ENCODE measurements at regions not wholly inside any gene's neighbourhood (a gene's known extent, or its start where the extent isn't known, plus 50 kb on each side); places are given as distances from the start of the nearest gene placed in this dataset.

- H3K9ac ChIP-seq (ENCODE audit: control insufficient read depth, extremely low read depth, insufficient read depth, low read length), result no peak overlapping the region
- no peaks in the 10 kb centered on the region for H3K36me3 ChIP-seq (ENCODE audit: control insufficient read depth in 2 of 2, extremely low read depth in 1 of 2, insufficient read depth in 2 of 2, low read length in 2 of 2)
- DNase-seq (ENCODE audit: low read depth, low spot score), result no peak
- dilution Hi-C loops (cut with MboI; ENCODE audit: extremely low pct_ligation_motif_present, low sequenced_read_pairs), result no loop called here
- H3K9me3 ChIP-seq (ENCODE audit: control insufficient read depth, low read depth, low read length), result no peaks in the 10 kb centered on the region
- no peak overlapping the region for H3K4me3 ChIP-seq (ENCODE audit: control insufficient read depth in 2 of 3, extremely low read depth in 1 of 3, insufficient read depth in 2 of 3, low read depth in 1 of 3, low read length in 3 of 3)
- no peak overlapping the region for H2AFZ ChIP-seq (ENCODE audit: control insufficient read depth, low read length)
- FAIRE-seq, result no peak
- TF ChIP-seq EZH2 (IDR thresholded peaks at IDR 0.05; ENCODE audit: low read length), result no peak
- no peak for TF ChIP-seq CTCF (optimal IDR thresholded peaks at IDR 0.05 in 1 of 3, IDR thresholded peaks at IDR 0.05 in 1 of 3, conservative IDR thresholded peaks at IDR 0.05 in 1 of 3; ENCODE audit: extremely low read depth in 1 of 3, insufficient read depth in 2 of 3, low read length in 3 of 3)
- H3K9me1 ChIP-seq (ENCODE audit: control insufficient read depth, extremely low read depth, insufficient read depth, low read length), result no peaks in the 10 kb centered on the region
- no peak overlapping the region for H3K4me2 ChIP-seq (ENCODE audit: control insufficient read depth, extremely low read depth, insufficient read depth, low read depth, low read length)
- no peak overlapping the region for H3K27ac ChIP-seq (ENCODE audit: control insufficient read depth, insufficient read depth, low read length)
- no peaks in the 10 kb centered on the region for H3K27me3 ChIP-seq (ENCODE audit: control insufficient read depth, extremely low read depth, insufficient read depth, low read length)
- H3K79me2 ChIP-seq (ENCODE audit: control insufficient read depth, insufficient read depth, low read length), result no peaks in the 10 kb centered on the region
- no peaks in the 10 kb centered on the region for H4K20me1 ChIP-seq (ENCODE audit: control insufficient read depth, extremely low read depth, insufficient read depth, low read length)
- H3K4me1 ChIP-seq (ENCODE audit: control insufficient read depth, extremely low read depth, insufficient read depth, low read length), result no peaks in the 10 kb centered on the region
Observed at GRCh38 chr13:86087244-86087643, 288.0 kb upstream of the SLITRK6 start.

- DNase-seq (ENCODE audit: low read depth, low spot score) (no peak), FAIRE-seq (no peak)
- H4K20me1 ChIP-seq (ENCODE audit: control insufficient read depth, extremely low read depth, insufficient read depth, low read length), result no peaks in the 10 kb centered on the region
- TF ChIP-seq EZH2 (IDR thresholded peaks at IDR 0.05; ENCODE audit: low read length) (no peak), CTCF (optimal IDR thresholded peaks at IDR 0.05 in 1 of 3, IDR thresholded peaks at IDR 0.05 in 1 of 3, conservative IDR thresholded peaks at IDR 0.05 in 1 of 3; ENCODE audit: extremely low read depth in 1 of 3, insufficient read depth in 2 of 3, low read length in 3 of 3) (no peak)
- H3K9me3 ChIP-seq (ENCODE audit: control insufficient read depth, low read depth, low read length), result no peaks in the 10 kb centered on the region
- dilution Hi-C loops (cut with MboI; ENCODE audit: extremely low pct_ligation_motif_present, low sequenced_read_pairs), result no loop called here
- H3K9ac ChIP-seq (ENCODE audit: control insufficient read depth, extremely low read depth, insufficient read depth, low read length), result no peak overlapping the region
- no peak overlapping the region for H3K27ac ChIP-seq (ENCODE audit: control insufficient read depth, insufficient read depth, low read length)
- no peaks in the 10 kb centered on the region for H3K27me3 ChIP-seq (ENCODE audit: control insufficient read depth, extremely low read depth, insufficient read depth, low read length)
- no peaks in the 10 kb centered on the region for H3K79me2 ChIP-seq (ENCODE audit: control insufficient read depth, insufficient read depth, low read length)
- H3K4me2 ChIP-seq (ENCODE audit: control insufficient read depth, extremely low read depth, insufficient read depth, low read depth, low read length), result no peak overlapping the region
- no peaks in the 10 kb centered on the region for H3K36me3 ChIP-seq (ENCODE audit: control insufficient read depth in 2 of 2, extremely low read depth in 1 of 2, insufficient read depth in 2 of 2, low read length in 2 of 2)
- H2AFZ ChIP-seq (ENCODE audit: control insufficient read depth, low read length), result no peak overlapping the region
- no peak overlapping the region for H3K4me3 ChIP-seq (ENCODE audit: control insufficient read depth in 2 of 3, extremely low read depth in 1 of 3, insufficient read depth in 2 of 3, low read depth in 1 of 3, low read length in 3 of 3)
- H3K4me1 ChIP-seq (ENCODE audit: control insufficient read depth, extremely low read depth, insufficient read depth, low read length), result no peaks in the 10 kb centered on the region
- no peaks in the 10 kb centered on the region for H3K9me1 ChIP-seq (ENCODE audit: control insufficient read depth, extremely low read depth, insufficient read depth, low read length)
Observed at GRCh38 chr13:86085890-86086289, 286.7 kb upstream of the SLITRK6 start.

Measured in keratinocyte (primary cell).